ENCODE measurements at regions not wholly inside any gene's neighbourhood (a gene's known extent, or its start where the extent isn't known, plus 50 kb on each side); places are given as distances from the start of the nearest gene placed in this dataset.
"Not testable (repeated sequence)": the region's sequence is repeated elsewhere in the genome, so short reads cannot be mapped to it uniquely, and the experiment has no call there.

DNA sequence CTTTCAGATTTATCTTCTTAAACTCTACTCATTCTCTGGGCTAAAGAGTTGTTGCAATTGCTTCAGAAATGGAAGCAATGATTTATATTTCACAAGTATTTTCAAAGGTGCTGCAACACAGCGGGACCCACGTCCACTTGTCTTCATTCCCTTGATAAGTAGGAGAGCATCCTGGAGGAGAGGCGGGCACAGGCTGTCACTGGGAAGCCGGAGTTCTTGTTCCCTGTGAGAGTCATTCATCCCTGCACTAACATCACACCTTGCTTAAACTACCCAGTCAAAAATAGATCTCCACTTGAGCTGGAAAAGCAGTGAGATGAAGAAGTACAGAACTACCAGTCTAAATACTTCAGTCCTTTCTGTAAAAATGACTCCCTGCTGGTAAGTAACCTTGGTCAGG is 160.5 kb upstream of the RASSF8 start:
- Histone ChIP-seq H3K27ac (no peak overlapping the region), H3K4me3 (no peak overlapping the region)
- TF ChIP-seq, protein P1, sequence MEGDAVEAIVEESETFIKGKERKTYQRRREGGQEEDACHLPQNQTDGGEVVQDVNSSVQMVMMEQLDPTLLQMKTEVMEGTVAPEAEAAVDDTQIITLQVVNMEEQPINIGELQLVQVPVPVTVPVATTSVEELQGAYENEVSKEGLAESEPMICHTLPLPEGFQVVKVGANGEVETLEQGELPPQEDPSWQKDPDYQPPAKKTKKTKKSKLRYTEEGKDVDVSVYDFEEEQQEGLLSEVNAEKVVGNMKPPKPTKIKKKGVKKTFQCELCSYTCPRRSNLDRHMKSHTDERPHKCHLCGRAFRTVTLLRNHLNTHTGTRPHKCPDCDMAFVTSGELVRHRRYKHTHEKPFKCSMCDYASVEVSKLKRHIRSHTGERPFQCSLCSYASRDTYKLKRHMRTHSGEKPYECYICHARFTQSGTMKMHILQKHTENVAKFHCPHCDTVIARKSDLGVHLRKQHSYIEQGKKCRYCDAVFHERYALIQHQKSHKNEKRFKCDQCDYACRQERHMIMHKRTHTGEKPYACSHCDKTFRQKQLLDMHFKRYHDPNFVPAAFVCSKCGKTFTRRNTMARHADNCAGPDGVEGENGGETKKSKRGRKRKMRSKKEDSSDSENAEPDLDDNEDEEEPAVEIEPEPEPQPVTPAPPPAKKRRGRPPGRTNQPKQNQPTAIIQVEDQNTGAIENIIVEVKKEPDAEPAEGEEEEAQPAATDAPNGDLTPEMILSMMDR (IDR thresholded peaks at IDR 0.05): no peak
- TF ChIP-seq POLR2A (IDR thresholded peaks at IDR 0.05): no peak

DNA sequence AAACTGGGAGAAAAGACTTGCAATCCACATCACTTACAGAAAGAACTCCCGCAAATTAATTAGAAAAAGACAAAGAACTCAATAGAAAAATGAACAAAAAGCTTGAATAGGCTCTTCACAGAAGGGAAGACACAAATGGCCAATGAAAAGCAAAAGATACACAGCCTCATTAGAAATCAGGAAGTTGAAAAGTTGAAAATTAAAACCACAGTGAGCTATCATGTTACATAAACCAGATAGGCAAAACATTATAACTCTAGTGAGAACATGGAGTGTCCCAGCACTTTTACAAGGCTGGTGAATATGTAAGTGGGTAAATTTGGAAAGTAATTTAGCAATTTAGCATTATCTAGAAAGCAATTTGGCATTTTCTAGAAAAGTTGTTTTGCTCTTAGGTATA is 158.4 kb upstream of the RASSF8 start:
- Histone ChIP-seq H3K36me3 (no peaks in the 10 kb centered on the region), H3K4me1 (peaks cover 0 to 7% (median 0%) of the 10 kb centered on the region in 12 donors), H3K27ac (no peak overlapping the region), H3K27me3 (no peaks in the 10 kb centered on the region), H3K4me3 (no peak overlapping the region), H3K9me3 (no peaks in the 10 kb centered on the region)
- no peak for ATAC-seq
- intact Hi-C loops (cut with DNase I): no loop called here
- DNase-seq: no peak
- TF ChIP-seq POLR2A (IDR thresholded peaks at IDR 0.05): no peak
- TF ChIP-seq, protein P1 (IDR thresholded peaks at IDR 0.05): no peak
- 90 to 98% (median 94%) methylated on average over 1 of the region's 1 CpG for WGBS, 4 donors

More for the DNA sequence above, 160.5 kb upstream of the RASSF8 start:
- no peak for DNase-seq
- ATAC-seq: peak in 2 of 4 donors; percentile 41 to 64
- WGBS, 4 donors: 44 to 61% (median 55%) methylated on average over 4 of the region's 4 CpGs
- no peaks in the 10 kb centered on the region for H3K27me3 ChIP-seq
- H3K36me3 ChIP-seq: no peaks in the 10 kb centered on the region
- intact Hi-C loops (cut with DNase I): no loop called here
- H3K9me3 ChIP-seq: no peaks in the 10 kb centered on the region
- peaks cover 0 to 7% (median 0%) of the 10 kb centered on the region in 12 donors for H3K4me1 ChIP-seq

GRCh38 chr12:25801734-25802133 is 156.7 kb upstream of the RASSF8 start:
- no peaks in the 10 kb centered on the region for H3K9me3 ChIP-seq
- H3K4me1 ChIP-seq: peaks cover 0 to 7% (median 0%) of the 10 kb centered on the region in 12 donors
- DNase-seq (no peak), ATAC-seq (no peak)
- TF ChIP-seq POLR2A (IDR thresholded peaks at IDR 0.05): no peak
- TF ChIP-seq, protein P1 (IDR thresholded peaks at IDR 0.05): no peak
- intact Hi-C loops (cut with DNase I): no loop called here
- no peak overlapping the region for H3K27ac ChIP-seq
- no peaks in the 10 kb centered on the region for H3K36me3 ChIP-seq
- H3K27me3 ChIP-seq: no peaks in the 10 kb centered on the region
- no peak overlapping the region for H3K4me3 ChIP-seq
- WGBS, 4 donors: 73 to 82% (median 77%) methylated on average over 1 of the region's 1 CpG

DNA sequence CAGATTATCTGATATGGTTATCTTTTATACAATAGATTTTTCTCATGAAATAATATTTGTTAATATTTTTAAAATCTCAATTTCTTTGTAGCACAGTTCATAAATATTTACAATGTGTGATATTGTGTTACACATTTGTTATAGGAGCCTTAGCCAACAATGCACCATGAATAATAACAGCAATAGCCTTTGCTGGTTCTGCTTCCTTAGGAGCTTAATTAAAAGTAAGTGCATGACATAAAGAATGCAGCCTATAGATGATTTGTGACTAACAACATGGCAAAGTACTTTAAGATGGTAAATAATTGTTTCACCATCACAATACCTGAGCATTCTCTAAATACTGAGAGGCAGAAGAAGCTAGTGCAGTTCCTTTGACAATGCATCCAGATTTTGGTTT is 156.3 kb upstream of the RASSF8 start:
- no peak for TF ChIP-seq POLR2A (IDR thresholded peaks at IDR 0.05)
- TF ChIP-seq, protein P1 (IDR thresholded peaks at IDR 0.05): no peak
- Histone ChIP-seq H3K36me3 (no peaks in the 10 kb centered on the region), H3K4me3 (no peak overlapping the region), H3K27me3 (no peaks in the 10 kb centered on the region), H3K4me1 (peaks cover 0 to 7% (median 0%) of the 10 kb centered on the region in 12 donors), H3K9me3 (no peaks in the 10 kb centered on the region), H3K27ac (no peak overlapping the region)
- DNase-seq (no peak), ATAC-seq (no peak)
- intact Hi-C loops (cut with DNase I): no loop called here

DNA sequence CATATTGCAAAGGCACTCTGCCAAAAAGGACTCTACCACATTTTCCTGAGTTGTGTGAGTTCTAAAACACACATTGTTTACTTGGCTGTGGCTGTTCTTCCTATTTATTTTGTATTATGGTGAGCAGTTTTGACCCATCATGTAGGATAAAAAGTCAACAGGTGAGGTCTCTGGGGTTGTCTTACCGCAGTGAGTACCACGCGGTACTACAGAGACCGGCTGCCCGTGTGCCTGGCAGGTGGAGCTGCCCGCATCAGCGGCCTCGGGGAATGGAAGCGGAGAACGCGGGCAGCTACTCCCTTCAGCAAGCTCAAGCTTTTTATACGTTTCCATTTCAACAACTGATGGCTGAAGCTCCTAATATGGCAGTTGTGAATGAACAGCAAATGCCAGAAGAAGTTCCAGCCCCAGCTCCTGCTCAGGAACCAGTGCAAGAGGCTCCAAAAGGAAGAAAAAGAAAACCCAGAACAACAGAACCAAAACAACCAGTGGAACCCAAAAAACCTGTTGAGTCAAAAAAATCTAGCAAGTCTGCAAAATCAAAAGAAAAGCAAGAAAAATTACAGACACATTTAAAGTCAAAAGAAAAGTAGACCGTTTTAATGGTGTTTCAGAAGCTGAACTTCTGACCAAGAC is 155.3 kb upstream of the RASSF8 start:
- H3K4me3 ChIP-seq; H3K4me1 ChIP-seq; DNase-seq; H3K36me3 ChIP-seq; intact Hi-C loops (cut with DNase I); H3K9me3 ChIP-seq; H3K27ac ChIP-seq; H3K27me3 ChIP-seq; ATAC-seq: not testable (repeated sequence)
- WGBS, 4 donors: 94 to 96% (median 94%) methylated on average over 13 of the region's 13 CpGs

GRCh38 chr12:25804286-25804685 is 154.2 kb upstream of the RASSF8 start:
- H3K27me3 ChIP-seq; H3K4me3 ChIP-seq; H3K9me3 ChIP-seq; H3K36me3 ChIP-seq; DNase-seq; intact Hi-C loops (cut with DNase I); ATAC-seq; H3K27ac ChIP-seq; H3K4me1 ChIP-seq: not testable (repeated sequence)
- WGBS, 4 donors: 64 to 66% (median 65%) methylated on average over 4 of the region's 4 CpGs

Measured in heart left ventricle (tissue), 16 donors.